Upper lobe of left lung (tissue), 4 donors: ENCODE measurements at regions not wholly inside any gene's neighbourhood (a gene's known extent, or its start where the extent isn't known, plus 50 kb on each side); places are given as distances from the start of the nearest gene placed in this dataset.

Experiments used
- CTCF ChIP-seq, 6 experiments: fragments of 450-650 bp in 4 of 6; fragments of 200-600 bp in 2 of 6; sonication (generic) in 2 of 6; IDR thresholded peaks; one replicate each; pipeline ENCODE4 v1.5.1; 2016 to 2019; ENCODE audit warnings: antibody characterized with exemption in 6 of 6
- EP300 ChIP-seq, 4 donors: sonication (generic); formaldehyde crosslinking; IDR thresholded peaks; one replicate each; pipeline ENCODE4 v1.5.1; 2017; ENCODE audit warnings: antibody characterized with exemption in 4 of 4, control low read depth in 2 of 4
- POLR2A ChIP-seq, 4 donors: fragments of 450-650 bp; IDR thresholded peaks; one replicate each; pipeline ENCODE4 v1.5.1; 2016 to 2017; ENCODE audit warnings: antibody characterized with exemption in 4 of 4, mild to moderate bottlenecking in 2 of 4
- POLR2AphosphoS5 ChIP-seq, 2 donors: sonication (generic); formaldehyde crosslinking; IDR thresholded peaks; one replicate each; pipeline ENCODE4 v1.5.1; 2017; ENCODE audit warnings: antibody characterized with exemption in 2 of 2

DNA sequence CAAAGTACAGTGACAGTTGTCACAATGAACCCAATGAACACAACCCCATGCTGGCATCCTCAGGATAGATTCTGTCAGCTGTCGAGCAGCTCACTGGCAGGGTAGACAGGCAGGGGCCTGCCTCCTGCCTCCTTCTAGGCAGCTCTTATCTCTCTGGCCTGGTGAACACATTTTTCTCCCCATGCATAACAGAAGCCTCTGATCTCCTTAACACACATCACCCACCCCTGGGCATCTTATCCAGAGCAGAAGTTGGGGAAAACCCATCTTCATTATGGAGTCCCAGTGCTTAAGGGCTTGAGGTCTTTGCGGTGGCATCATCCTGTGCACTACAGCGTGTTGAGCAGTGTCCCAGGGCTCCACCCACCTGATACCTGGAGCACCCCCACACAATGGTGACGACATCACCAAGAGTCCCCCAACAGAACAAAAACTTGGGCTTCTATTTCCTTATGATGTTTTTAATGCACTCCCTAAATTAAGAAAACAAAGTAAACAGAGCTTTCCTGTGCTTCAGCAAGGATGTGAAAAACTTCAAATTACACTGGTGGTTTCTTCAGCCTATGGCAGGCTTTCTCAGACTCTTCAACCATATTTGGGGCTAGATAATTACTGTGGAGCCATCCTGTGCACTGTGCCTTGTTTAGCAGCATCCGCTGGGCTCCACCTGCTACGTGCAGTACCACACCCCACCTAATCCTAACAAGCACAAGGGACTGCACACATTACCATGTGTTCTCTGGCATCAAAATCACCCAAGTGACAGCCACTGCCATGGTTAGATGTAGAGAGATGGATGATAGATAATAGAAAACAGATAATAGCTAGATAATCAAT lies 277.4 kb upstream of the USP9Y start:
- TF ChIP-seq EP300 (IDR thresholded peaks at IDR 0.05) (no peak), POLR2A (IDR thresholded peaks at IDR 0.05) (no peak), CTCF (IDR thresholded peaks at IDR 0.05) (no peak), POLR2AphosphoS5 (IDR thresholded peaks at IDR 0.05) (no peak)
